ENCODE measurements at regions not wholly inside any gene's neighbourhood (a gene's known extent, or its start where the extent isn't known, plus 50 kb on each side); places are given as distances from the start of the nearest gene placed in this dataset.

DNA sequence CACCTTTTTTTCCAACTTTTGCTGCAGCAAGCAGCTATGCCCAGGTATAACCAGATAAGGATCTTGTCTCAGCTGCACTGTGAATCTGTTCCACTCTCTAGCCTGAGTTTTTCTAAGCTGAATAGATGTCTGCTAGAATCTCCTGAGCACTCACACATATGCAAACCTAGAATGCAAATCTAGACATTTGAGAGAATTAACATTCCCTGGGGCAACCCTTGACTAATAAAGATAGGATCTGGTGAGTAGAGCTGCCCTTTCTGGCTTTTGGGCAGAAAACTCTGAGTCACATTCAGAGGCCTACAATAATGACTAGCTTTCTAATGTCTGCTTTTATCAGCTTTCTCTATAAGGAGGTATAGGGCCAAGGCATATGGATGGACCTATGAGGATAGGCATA, 61.4 kb upstream of the BARHL2 start:
- no peak for DNase-seq

GRCh38 chr1:90773812-90774211, 56.7 kb upstream of the BARHL2 start:
- no peak for DNase-seq

DNA sequence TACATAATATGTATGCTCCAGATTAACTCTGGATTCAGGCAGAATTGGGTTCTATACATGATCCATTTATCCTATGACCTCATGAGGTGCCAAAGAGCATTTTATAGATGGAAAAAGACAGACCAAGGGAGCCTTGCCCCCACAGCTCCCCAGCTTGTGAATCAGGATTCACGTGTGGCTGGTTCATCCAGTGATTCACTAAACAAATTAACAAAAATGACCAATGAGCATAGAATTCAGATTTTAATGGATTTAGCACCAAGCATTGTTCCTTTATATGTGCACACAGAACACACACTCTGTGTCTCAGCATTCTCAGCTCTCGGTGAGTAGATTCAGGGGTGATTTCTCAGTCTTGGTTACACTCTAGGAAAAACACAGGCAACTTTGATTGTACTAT, 51.7 kb upstream of the BARHL2 start:
- DNase-seq, result no peak

- no peak for DNase-seq
These were observed 51.0 kb upstream of the BARHL2 start for GRCh38 chr1:90768098-90768497.

Measured in activated gamma-delta T cell treated with Interleukin-2 at 50 U/mL for 16 hours (primary cell).